Fibroblast of lung (primary cell): ENCODE measurements at regions not wholly inside any gene's neighbourhood (a gene's known extent, or its start where the extent isn't known, plus 50 kb on each side); places are given as distances from the start of the nearest gene placed in this dataset.

Source experiments
- EZH2 ChIP-seq: IDR thresholded peaks from 2 replicates; pipeline ENCODE4 v1.5.1; 2012; ENCODE audit warnings: low read length, control low read depth, mild to moderate bottlenecking; ENCODE audit errors: missing control alignments
- TF ChIP-seq, protein P1 (sequence below), 2 donors: IDR thresholded peaks in 1 of 2; conservative IDR thresholded peaks in 1 of 2; 1 replicate in 1 of 2; 2 replicates in 1 of 2; pipeline ENCODE4 v1.5.1; 2011 to 2012; ENCODE audit warnings: low read length in 2 of 2, control low read depth in 1 of 2, inconsistent platforms in 1 of 2, low read depth in 1 of 2, mild to moderate bottlenecking in 1 of 2

DNA sequence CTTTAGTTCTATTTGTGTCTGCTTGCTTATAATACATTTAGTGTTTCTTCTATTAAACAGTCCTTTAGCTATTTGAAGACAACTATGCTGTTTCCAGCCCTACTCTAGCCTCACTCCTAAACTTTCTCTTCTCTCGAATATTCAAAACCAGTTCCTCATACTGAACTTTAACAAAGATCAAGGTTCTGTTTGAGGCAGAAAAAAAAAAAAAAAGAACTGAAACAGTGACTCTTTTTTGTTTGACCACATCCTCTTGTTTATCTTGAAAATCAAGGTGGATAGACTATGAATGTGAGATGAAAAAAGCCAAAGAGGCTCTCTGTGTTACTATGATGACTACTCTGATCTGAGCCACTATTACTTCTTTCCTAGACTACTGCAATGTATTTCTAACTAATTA lies 154.3 kb downstream of the ZNF365 start:
- TF ChIP-seq, protein P1, sequence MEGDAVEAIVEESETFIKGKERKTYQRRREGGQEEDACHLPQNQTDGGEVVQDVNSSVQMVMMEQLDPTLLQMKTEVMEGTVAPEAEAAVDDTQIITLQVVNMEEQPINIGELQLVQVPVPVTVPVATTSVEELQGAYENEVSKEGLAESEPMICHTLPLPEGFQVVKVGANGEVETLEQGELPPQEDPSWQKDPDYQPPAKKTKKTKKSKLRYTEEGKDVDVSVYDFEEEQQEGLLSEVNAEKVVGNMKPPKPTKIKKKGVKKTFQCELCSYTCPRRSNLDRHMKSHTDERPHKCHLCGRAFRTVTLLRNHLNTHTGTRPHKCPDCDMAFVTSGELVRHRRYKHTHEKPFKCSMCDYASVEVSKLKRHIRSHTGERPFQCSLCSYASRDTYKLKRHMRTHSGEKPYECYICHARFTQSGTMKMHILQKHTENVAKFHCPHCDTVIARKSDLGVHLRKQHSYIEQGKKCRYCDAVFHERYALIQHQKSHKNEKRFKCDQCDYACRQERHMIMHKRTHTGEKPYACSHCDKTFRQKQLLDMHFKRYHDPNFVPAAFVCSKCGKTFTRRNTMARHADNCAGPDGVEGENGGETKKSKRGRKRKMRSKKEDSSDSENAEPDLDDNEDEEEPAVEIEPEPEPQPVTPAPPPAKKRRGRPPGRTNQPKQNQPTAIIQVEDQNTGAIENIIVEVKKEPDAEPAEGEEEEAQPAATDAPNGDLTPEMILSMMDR (conservative IDR thresholded peaks at IDR 0.05 in 1 of 2, IDR thresholded peaks at IDR 0.05 in 1 of 2; ENCODE audit: low read depth in 1 of 2, low read length in 2 of 2), result no peak
- TF ChIP-seq EZH2, result no peak
